ENCODE measurements at regions not wholly inside any gene's neighbourhood (a gene's known extent, or its start where the extent isn't known, plus 50 kb on each side); places are given as distances from the start of the nearest gene placed in this dataset.

DNA sequence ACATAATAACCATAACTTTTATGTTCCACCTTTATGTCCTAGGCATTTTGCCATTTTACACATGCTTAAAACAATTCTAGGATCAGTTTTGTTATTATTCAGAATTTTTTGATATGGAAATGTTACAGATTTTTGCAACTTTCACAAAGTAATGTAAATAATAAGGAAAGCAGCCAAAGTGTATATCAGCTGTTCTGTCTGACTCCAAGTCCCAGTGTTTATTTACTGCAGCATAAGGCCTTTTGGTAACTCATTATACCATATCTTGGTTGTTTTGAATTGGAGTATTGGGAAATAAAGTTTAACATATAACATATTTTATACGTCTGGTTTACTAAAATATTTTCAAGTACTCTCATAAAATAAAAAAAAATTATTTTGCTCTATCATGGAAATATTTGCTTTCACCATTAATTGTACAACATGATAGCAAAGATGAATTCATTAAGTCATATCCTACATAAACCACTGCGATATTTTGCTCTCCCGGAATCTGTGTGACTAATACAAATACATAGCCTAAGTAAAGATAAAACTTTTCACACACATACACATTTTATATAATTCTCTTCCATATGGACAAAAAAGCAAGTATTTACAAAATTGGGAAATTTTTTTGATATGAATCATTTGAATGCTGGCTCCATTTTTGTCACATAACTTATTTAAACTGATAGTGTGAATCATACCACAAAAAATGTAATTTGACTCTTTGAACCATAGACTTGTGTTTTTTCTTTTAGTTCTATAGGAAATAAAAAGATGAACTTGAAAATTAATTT is 399.0 kb downstream of the PABPC4L start:
- no peak overlapping the region for H3K4me3 ChIP-seq (ENCODE audit: low read length)
- DNase-seq (ENCODE audit: low read depth, low spot score), result no peak

- DNase-seq (ENCODE audit: low read depth, low spot score), result no peak
- H3K4me3 ChIP-seq (ENCODE audit: low read length), result no peak overlapping the region
These were observed 399.7 kb downstream of the PABPC4L start for GRCh38 chr4:133801883-133802282.

DNA sequence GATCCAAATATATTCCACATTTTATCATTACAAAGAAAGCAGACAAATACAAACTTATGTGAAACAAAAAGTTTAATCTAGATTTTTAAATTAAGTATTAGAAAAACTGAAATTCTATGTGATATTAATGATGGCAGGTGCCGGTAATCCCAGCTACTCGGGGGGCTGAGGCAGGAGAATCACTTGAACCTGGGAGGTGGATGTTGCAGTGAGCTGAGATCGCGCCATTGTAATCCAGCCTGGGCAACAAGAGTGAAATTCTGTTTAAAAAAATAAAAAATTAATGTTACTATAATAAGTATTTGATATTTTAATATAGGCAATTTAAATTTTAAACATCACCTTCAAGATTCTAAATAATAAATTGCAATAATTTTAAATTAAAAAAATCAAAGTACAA is 400.6 kb downstream of the PABPC4L start:
- no peak for DNase-seq (ENCODE audit: low read depth, low spot score)
- no peak overlapping the region for H3K4me3 ChIP-seq (ENCODE audit: low read length)

GRCh38 chr4:133799717-133800315 is 401.8 kb downstream of the PABPC4L start:
- no peak overlapping the region for H3K4me3 ChIP-seq (ENCODE audit: low read length)

DNA sequence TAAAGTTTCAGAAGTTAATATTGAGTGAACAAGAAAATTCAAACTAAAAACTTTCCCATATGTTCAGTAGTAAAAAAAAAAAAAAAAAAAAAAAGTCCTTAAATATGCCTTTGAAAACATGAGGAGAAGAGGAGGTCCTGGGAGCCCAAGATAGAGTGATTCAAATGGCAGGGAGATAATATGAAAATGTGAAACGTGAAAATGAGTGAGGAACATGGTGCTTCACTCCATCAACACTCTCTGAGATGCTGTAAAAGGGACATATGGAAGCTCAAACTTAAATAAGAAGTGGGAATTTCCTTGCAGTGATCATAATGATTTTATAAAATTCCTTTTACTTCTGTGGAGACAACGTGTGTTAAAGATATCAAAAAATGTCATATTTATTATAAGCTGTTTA is 423.9 kb downstream of the PABPC4L start:
- no peak for DNase-seq (ENCODE audit: low read depth, low spot score)
- no peak overlapping the region for H3K4me3 ChIP-seq (ENCODE audit: low read length)

More at GRCh38 chr4:133799717-133800315, 401.8 kb downstream of the PABPC4L start:
- no peak for DNase-seq (ENCODE audit: low read depth, low spot score)

- H3K4me3 ChIP-seq (ENCODE audit: low read length), result no peak overlapping the region
- DNase-seq (ENCODE audit: low read depth, low spot score), result no peak
These were observed 424.6 kb downstream of the PABPC4L start for GRCh38 chr4:133776961-133777360.

- H3K4me3 ChIP-seq (ENCODE audit: low read length), result no peak overlapping the region
- no peak for DNase-seq (ENCODE audit: low read depth, low spot score)
These were observed 425.1 kb downstream of the PABPC4L start for GRCh38 chr4:133776503-133776902.

DNA sequence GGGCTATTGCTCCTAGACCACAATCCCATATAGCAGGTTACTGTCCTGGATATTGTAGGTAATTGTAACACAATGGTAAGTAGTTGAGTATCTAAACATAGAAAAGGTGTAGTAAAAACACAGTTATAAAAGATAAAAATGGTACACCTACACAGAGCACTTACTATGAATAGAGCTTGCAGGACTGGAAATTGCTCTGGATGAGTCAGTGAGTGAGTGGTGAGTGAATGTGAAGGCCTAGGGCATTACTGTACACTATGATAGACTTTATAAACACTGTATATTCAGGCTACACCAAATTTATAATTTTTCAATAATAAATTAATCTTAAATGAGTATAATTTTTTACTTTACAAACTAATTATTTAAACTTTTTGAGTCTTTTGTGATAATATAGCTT is 425.7 kb downstream of the PABPC4L start:
- DNase-seq (ENCODE audit: low read depth, low spot score), result no peak
- H3K4me3 ChIP-seq (ENCODE audit: low read length), result no peak overlapping the region

GRCh38 chr4:133775469-133775868 is 426.1 kb downstream of the PABPC4L start:
- no peak for DNase-seq (ENCODE audit: low read depth, low spot score)
- no peak overlapping the region for H3K4me3 ChIP-seq (ENCODE audit: low read length)

DNA sequence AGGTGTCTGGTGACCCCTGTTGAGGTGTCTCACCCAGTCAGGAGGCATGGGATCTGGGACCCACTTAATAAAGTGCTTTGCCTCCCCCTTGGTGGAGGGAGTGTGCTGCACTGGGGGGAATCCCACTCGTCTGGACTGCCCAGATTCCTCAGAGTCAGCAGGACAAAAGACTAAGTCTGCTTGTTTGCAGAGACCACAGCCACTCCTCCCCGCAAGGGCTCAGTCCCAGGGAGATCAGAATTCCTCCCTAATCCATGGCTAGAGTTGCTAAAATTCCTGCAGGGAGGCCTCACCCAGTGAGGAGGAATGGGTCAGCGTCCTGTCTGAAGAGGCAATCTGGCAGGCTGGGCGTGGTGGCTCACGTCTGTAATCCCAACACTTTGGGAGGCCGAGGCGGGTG is 442.2 kb downstream of the PABPC4L start:
- H3K4me3 ChIP-seq (ENCODE audit: low read length), result no peak overlapping the region
- no peak for DNase-seq (ENCODE audit: low read depth, low spot score)

- no peak for DNase-seq (ENCODE audit: low read depth, low spot score)
- no peak overlapping the region for H3K4me3 ChIP-seq (ENCODE audit: low read length)
These were observed 459.8 kb downstream of the PABPC4L start for GRCh38 chr4:133741766-133742165.

DNA sequence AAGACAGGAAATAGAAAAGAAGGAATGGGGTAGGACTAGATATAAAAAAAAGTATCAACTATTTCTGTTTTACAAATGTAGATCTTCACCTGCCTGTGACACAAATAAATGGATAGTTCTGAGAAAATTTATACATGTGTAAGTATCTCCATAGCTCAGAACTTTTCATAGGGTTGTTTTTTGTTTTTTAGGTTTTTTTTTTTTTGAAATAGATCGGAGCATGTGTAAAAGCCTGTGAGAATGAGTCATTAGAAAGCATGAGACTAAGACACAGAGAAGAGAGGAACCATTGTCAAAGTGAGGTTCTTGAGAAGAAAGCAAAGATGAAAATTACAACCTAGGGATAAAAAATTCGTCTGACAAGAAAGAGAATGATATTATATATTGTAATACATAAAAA is 481.6 kb downstream of the PABPC4L start:
- no peak for DNase-seq (ENCODE audit: low read depth, low spot score)
- H3K4me3 ChIP-seq (ENCODE audit: low read length), result no peak overlapping the region

DNA sequence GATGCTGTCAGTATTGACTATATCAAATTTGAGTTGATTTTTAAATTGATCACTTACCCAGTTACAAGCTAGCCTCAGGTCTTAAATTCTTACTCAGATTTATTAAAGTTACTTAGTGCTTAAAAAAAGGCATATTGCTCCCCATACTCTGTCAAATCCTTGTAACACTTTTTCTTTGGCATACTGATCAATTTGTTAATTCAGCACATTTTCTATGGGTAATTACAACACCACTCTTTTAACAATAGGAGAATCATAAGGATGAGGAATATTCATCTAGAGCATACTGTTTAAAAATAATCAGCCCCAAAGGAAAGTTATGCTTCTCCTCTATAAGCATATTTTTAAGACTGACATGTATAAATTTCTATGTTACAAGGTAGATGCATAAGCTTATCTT is 482.5 kb downstream of the PABPC4L start:
- no peak overlapping the region for H3K4me3 ChIP-seq (ENCODE audit: low read length)
- DNase-seq (ENCODE audit: low read depth, low spot score), result no peak

- H3K4me3 ChIP-seq (ENCODE audit: low read length), result no peak overlapping the region
- no peak for DNase-seq (ENCODE audit: low read depth, low spot score)
These were observed 487.4 kb downstream of the PABPC4L start for GRCh38 chr4:133714211-133714610.

DNA sequence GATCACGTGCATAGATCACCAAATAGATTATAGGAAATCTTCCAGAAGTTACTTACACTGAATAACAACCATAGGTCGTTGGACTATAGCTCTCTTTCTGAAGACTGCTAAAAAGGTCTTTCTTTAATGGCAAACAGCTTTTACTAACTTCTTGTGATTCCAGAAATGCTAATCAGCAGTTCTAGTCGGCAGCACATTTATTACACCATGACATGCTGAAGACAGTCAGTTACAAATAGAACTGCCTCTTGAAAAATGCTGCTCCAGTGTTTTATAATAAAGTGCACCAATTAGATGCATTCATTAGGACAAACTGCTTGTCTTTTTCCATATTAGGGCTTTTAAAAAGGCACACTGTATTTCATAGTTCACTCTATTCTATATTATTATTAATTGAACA is 488.2 kb downstream of the PABPC4L start:
- no peak overlapping the region for H3K4me3 ChIP-seq (ENCODE audit: low read length)
- no peak for DNase-seq (ENCODE audit: low read depth, low spot score)

DNA sequence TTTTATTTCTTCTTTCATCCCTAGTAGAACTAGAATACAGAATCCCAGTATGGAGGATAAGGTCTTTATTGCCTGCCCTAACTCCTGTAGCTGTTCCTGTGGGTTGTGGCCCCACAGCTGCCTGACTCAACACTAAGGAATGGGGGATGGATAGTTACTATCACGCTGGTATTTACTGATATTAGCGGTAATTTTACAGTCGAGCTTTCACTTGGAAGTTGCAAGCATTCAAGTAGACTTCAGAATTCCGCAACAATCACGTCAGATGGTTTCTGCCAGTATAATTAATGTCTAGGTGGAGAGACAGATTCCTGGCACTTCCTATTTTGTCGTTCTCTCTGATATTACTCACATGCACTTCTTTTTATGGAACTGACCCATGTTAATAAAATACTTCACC is 489.8 kb downstream of the PABPC4L start:
- DNase-seq (ENCODE audit: low read depth, low spot score), result no peak
- no peak overlapping the region for H3K4me3 ChIP-seq (ENCODE audit: low read length)

DNA sequence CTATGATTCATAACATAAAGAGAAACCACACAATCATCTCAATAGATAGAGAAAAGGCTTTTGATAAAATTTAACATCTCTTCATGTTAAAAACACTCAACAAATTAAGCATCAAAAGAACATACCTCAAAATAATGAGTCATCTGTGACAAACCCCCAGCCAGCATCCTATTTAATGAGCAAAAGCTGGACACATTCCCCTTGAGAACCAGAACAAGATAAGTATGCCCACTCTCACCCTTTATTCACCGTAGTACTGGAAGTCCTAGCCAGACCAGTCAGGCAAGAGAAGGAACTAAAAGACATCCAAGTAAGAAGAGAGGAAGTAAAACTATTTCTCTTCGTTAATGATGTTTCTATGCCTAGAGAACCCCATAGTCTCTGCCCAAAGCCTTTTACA is 507.2 kb downstream of the PABPC4L start:
- no peak for DNase-seq (ENCODE audit: low read depth, low spot score)
- no peak overlapping the region for H3K4me3 ChIP-seq (ENCODE audit: low read length)

- no peak for DNase-seq (ENCODE audit: low read depth, low spot score)
- no peak overlapping the region for H3K4me3 ChIP-seq (ENCODE audit: low read length)
These were observed 517.6 kb downstream of the PABPC4L start for GRCh38 chr4:133683967-133684366.

GRCh38 chr4:133668061-133668851 is 519.2 kb downstream of the PCDH10 start:
- no peak overlapping the region for H3K4me3 ChIP-seq (ENCODE audit: low read length)
- DNase-seq (ENCODE audit: low read depth, low spot score), result peak; percentile 18

GRCh38 chr4:133647206-133647605 is 498.1 kb downstream of the PCDH10 start:
- H3K4me3 ChIP-seq (ENCODE audit: low read length), result no peak overlapping the region
- DNase-seq (ENCODE audit: low read depth, low spot score), result no peak

Measured in Jurkat, Clone E6-1 (cell line).